NCI-H345 (cell line): ENCODE measurements at regions not wholly inside any gene's neighbourhood (a gene's known extent, or its start where the extent isn't known, plus 50 kb on each side); places are given as distances from the start of the nearest gene placed in this dataset.

ENCODE experiments used
- DNase-seq: peaks from one replicate; lab custom pipeline; 2025; lab: John Stamatoyannopoulos, UW

- DNase-seq, result no peak
These were observed 260.0 kb downstream of the NR2F1-AS1 start for GRCh38 chr5:93320920-93321445.

GRCh38 chr5:93313672-93314071 lies 267.3 kb downstream of the NR2F1-AS1 start:
- DNase-seq, result no peak

DNA sequence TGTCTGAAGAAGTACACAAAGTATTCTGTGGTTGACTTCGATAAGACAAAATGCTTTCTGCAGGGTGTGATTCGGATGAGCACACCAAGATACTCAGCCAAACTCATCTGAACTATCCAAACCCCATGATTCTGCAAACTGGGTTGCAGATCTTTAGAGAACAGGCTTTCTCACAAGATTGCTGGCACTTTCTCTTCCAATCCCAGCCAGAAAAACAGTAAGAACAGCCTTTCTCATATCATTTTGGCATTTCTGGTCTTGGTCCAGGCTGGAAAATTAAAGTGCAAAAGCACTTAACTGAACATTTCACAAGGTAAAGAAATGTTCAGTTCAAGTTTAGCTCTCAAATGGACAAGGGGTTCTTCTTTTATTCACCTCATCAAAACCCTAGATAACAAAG lies 269.1 kb downstream of the NR2F1-AS1 start:
- no peak for DNase-seq

- DNase-seq, result no peak
These were observed 273.5 kb downstream of the NR2F1-AS1 start for GRCh38 chr5:93307557-93307956.

- DNase-seq, result no peak
These were observed 275.0 kb downstream of the NR2F1-AS1 start for GRCh38 chr5:93305984-93306383.

GRCh38 chr5:93304456-93305250 lies 276.4 kb downstream of the NR2F1-AS1 start:
- DNase-seq, result no peak

GRCh38 chr5:93303291-93303691 lies 277.7 kb downstream of the NR2F1-AS1 start:
- DNase-seq, result no peak

DNA sequence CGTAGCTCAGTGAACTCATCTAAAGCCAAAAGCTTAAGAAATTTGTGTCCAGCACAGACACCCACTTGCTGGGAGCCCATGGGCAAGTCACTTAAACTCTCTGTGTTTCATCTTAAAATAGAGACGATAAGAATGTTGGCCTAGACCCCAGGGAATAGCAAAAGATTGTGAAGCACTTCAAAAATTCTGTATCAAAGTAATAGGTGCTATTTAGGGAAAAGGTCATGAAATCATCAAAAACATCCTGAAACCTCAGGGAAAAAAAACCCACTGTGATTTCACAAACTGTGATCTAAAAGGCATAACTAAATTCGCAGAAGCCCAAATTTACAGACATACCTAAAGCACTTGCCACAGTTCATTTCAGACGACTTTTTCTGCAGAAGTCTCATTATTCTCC lies 278.3 kb downstream of the NR2F1-AS1 start:
- DNase-seq, result no peak

DNA sequence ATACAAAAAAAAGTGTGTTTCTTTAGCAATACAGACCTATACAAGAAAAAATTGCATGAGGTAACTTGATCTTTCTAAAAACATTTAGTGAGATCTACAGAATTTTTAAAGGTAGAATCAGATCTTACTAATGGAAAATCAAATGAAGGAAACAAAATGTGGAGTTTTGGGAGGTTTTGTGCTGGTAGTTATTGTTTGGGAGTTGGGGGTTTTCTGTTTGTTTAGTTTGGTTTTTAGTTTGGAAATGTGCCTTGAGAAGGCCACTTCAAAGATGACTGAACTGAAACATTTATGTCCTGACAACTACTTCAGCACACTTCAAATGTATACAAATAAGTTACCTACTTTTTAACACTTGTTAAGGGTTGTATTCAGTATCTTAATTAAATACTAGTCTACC lies 280.1 kb downstream of the NR2F1-AS1 start:
- DNase-seq, result no peak

DNA sequence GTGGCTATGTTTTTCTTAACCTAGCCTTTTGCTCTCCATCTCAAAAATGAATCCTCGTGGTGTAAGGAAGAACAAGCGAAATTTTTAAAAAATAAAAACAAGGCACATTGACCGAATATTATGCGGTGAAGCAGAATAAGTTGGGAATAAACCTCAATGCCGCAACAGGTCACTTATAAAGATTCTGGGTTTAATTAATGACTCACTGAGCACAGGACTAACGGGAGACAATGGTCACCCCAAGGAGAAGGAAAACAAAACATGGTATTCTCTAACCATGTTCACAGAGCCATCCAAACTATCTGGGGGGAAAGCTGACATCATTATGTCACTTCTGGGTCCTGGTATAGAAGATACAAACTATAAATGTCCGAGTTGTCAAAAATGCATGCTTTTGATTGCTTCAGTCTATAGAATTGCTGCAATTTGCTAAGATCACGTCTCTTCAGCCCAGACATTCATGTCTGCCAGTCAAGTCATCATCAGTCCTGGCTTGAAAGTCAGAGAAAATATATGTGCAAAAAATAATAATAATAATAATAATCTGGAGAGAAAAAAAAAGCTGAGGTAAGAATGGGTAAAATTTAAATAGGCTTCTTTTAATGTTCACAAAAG lies 280.6 kb downstream of the NR2F1-AS1 start:
- no peak for DNase-seq

DNA sequence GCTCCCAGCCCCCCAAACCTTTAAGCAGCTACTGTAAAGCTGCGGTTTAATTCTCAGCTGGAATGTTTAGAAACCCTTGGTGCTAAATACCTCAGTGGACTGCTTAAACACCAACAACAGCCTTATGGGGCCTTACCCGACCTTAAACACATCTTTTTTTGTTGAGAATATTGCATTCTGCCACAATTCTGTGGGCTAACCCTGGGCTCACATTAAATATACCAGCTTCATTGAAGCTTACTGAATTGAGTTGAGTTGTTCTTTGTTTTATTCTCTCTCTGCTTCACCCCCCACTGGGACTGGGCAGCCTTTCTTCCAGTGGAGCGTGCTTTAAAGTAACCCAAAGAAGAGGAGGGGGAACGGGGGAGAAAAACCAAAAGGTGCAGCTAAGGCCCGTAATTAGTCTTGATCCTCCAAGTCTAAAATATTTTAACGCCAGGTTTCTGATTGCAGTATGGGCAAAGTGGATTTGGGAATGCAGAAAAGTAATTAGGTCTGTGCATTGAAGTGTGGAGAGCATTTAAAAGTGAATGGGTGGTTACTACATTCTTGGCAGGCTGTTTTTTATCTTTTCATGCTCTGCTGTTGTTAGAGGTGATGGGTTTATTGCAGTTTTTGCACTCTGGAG lies 281.2 kb downstream of the NR2F1-AS1 start:
- no peak for DNase-seq

DNA sequence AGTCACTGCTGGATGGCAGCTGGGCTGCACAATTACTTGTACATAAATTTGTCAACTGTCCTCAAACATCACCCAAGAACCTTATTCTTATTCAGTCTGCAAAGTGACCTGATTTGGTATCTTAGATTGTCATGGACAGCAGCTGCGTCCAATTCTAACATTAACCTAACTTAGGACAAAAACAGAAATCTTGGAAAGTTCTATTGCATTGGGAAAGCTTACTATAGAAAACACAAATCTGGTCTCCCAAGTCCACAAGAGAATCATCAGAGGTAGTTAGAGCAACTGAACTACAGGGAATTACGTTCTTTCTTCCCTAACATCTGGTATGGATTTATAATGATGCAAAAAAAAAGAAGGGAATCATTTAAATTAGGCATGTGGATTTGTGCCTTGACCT lies 283.9 kb downstream of the NR2F1-AS1 start:
- DNase-seq, result no peak

DNA sequence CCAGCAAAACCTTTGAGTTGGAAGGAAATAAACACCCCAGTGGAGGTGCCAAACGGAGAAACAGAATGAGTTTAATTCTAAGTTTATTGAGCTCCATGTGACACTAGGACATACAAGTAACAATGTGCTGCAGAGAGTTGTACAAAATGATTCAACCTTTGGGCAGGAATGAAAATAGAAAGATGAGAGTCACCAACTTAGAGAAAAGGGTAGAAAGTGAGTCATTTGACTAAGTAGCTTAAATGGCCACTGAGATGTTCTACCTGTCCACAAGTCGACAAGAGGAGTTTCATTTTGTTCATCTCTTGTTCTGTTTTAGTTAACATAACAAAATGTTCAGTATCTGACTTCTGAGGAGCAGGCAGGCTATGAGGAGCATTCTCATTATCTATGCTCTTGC lies 284.7 kb downstream of the NR2F1-AS1 start:
- no peak for DNase-seq

GRCh38 chr5:93294996-93295395 lies 286.0 kb downstream of the NR2F1-AS1 start:
- DNase-seq, result no peak

DNA sequence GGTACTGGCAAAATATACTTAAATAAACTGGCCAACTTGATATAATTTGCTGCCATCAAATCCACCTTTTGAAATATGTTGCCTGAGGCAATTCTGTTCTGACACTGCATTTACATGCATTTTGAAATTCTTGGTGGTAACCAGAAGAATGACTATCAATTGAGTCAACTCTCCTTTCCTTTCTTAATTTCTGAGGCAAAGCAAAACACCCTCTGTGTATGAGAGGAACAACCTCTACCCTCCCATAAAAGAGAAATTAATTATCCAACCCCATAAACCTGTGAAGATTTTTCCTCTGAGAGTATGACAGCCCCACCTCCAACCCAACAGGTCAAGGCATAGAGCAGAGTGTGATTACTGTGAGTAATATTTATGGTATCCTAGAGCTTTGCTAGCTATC lies 286.8 kb downstream of the NR2F1-AS1 start:
- DNase-seq, result no peak

- DNase-seq, result no peak
These were observed 291.1 kb downstream of the NR2F1-AS1 start for GRCh38 chr5:93289942-93290341.

DNA sequence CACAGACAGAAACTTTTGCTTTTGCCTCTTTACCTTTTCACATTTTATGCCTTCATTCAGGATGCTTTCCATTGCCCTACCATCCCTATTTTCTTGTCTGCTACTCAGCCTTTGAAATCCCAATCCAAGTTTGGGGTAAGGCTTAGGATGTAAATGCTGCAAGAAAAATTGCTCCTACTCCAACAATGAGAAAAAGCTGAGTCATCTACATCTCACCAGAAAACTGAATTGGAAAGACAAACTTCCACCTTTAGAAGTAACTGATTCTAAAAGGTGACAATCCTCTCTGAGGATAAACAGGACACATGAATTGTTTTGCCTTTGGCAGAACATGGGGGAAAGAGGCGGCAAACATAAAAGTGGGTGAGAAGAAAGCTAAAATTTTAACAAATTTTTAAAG lies 295.6 kb downstream of the NR2F1-AS1 start:
- DNase-seq, result no peak

DNA sequence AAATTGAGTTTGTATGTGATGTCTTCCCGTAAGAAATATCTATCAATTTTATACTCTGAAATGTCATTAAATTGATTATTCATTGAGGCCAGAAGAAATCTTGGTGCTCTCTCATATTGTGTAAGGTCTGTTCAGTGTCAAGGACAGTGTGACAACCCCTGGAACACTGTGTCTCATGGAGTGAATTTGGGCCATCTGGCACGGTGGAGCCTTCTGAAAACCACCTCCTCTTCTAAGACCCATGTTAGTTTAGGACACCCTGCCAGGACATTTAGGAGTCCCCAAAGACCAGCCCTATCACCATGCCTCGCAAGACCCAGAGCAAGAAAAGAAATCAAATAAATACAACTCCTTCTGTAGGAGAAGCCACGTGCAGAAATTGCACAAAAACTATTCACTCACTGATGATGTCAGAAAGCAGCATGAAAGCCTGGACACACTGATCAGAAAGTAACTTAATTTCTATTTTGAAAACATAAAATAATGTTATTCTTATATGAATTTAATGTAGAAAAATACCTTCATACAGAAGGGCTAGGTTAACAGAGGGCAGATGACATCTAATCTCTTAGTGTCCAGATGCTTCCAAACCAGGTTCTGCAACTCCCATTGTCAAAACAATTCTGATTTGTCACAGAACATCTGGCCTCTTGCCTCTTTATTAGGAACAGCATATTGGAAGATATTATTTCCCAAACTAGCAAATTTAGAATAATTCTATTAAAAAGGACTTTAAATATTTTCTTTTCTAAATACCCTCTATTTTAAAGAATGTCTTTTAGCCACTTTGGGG lies 298.8 kb downstream of the NR2F1-AS1 start:
- DNase-seq, result no peak

- no peak for DNase-seq
These were observed 300.5 kb downstream of the NR2F1-AS1 start for GRCh38 chr5:93280518-93280917.

DNA sequence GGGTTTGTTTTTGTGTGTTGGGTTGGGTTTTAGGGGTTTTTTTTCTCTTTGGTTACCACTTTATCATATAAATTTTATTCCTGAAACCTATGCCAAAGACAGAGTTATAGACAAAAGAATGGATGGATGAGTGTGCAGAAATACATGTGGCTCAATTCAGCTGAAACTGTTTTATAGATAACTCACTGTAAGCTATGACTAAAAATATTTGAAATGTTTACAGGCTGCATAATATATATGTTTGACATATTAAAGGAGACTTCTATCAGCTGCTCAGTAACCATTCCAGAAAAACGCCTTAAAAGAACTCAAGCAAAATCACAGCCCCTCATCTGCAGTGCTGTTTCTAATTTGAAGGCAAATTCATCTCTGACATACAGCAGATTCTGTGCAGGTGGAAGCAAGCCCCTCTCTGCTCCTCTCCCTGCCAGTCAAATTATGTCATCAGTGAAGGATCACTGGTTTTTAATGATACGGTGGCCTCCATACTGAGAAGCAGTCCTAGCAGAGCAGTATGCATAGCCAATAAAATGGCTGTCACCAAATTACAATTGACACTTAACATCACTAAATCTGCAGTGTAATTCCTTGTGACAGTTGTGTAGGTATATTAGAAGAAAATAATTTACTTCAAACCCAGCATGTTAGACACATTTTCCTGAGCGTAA lies 301.6 kb downstream of the NR2F1-AS1 start:
- no peak for DNase-seq

- no peak for DNase-seq
These were observed 302.1 kb downstream of the NR2F1-AS1 start for GRCh38 chr5:93278896-93279295.

GRCh38 chr5:93277051-93277450 lies 304.0 kb downstream of the NR2F1-AS1 start:
- no peak for DNase-seq
